AG08395 (cell line): ENCODE measurements at regions not wholly inside any gene's neighbourhood (a gene's known extent, or its start where the extent isn't known, plus 50 kb on each side); places are given as distances from the start of the nearest gene placed in this dataset.
"Not testable (repeated sequence)": the region's sequence is repeated elsewhere in the genome, so short reads cannot be mapped to it uniquely, and the experiment has no call there.

Source experiments
- DNase-seq: peaks from one replicate; pipeline ENCODE4 v3.0.0; 2012; ENCODE audit warnings: mixed read lengths, low spot score

DNA sequence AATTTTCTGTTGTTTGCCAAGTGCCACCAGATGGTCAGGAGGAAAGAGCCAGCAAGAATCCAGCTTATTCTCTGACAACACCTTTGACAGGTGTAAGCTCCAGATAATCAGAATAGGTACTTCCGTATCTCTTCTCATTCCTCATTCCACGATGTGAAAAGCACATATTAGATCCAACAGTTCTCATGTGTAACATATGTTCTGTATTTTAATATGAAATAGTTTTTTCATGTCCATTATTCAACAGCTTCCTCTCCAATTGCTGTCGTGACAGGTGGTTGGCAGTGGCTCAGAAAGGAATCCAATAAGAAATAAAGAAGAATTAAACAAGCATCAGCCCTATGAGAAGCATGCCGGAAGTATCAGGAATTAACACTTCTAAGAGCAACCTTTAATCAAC, 1624.7 kb downstream of the MRPL39 start:
- no peak for DNase-seq

- DNase-seq, result no peak
These were observed 1629.3 kb downstream of the MRPL39 start for GRCh38 chr21:23977971-23978370.

DNA sequence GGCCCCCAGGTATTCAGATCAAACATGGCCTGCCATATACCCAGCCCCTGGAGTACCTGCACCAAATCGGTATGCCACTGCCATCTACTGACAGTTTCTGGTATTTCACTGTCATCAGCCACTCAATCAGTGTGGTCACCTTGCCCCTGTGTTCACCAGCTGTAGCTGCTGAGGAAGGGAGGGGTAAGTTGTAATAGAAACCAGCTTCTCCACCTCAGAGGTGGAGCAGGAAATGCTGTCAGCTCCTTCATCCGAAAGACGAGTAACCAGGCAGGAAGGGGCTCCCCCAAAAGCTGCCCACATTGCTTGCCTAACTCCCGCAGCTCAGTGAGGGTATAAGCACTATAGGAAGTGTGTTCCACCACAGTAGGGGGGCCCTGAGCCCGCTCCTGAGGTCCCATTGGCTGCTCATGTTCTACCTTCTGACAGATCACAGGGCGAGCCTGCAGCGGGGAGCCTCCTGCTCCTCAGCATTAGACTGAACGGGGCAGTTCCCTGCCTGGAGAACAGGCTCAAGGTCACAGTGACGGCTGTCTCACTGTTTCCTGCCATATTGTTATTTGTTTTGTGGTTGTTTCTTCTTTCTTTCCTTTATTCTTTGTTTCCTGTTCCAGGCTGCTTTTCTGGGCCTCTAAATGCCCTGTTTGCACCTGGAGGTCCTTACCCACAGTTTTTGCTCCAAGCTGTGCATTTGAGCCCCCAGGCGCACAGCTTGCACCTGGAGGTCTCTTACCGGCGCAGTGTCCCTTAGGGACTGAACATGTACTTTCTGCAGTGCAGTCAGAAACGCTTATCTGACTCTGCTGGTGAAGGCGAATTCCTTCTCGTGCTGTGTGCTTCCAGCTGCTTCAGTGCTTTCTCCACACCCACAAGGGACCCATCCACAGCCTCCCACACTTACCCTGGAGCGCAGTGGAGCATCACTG, 1638.3 kb downstream of the MRPL39 start:
- no peak for DNase-seq

GRCh38 chr21:23968008-23968407, 1639.3 kb downstream of the MRPL39 start:
- DNase-seq, result no peak

DNA sequence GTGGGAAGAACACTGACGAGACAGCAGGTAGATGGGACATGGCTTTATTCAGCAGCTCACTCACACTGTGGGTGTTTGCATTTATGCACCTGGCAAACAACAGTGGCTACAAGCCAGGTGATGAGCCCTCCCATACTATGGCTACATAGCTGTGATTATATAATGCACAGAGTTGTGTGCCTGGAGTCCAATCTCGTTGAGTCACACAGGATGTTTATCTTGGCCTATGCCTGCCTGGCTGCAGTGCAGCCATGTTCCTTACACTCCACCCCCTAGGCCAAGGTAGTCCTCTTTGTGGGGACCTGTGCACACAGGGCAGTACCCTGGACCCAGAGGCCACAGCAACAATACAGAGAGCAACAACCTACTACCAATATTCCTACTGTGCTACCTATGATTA, 1643.8 kb downstream of the MRPL39 start:
- DNase-seq, result no peak

- no peak for DNase-seq
These were observed 1646.5 kb downstream of the MRPL39 start for GRCh38 chr21:23960769-23961168.

GRCh38 chr21:23955135-23955843, 1652.0 kb downstream of the MRPL39 start:
- DNase-seq, result no peak

DNA sequence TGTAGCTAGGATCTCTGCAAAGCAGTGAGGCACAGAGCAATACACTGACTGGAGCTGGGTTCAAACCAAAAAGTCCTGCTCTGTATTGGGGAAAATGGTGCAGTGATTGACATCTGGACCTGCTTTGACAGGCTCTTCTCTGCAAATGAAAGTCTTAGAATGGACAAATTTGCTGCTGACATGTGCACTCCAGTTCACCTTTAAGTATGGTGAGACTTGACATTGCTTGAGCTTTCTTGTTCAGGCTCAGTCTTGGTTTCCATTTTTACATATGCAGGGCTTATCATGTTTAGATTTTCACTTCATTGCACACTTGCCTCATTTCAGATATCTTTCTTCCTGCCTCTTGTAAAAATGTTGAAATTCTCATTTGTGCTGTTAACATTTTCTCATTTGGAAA, 1655.0 kb downstream of the MRPL39 start:
- DNase-seq, result no peak

- no peak for DNase-seq
These were observed 1656.0 kb downstream of the MRPL39 start for GRCh38 chr21:23951251-23951650.

- DNase-seq, result no peak
These were observed 1656.9 kb downstream of the MRPL39 start for GRCh38 chr21:23950344-23950743.

DNA sequence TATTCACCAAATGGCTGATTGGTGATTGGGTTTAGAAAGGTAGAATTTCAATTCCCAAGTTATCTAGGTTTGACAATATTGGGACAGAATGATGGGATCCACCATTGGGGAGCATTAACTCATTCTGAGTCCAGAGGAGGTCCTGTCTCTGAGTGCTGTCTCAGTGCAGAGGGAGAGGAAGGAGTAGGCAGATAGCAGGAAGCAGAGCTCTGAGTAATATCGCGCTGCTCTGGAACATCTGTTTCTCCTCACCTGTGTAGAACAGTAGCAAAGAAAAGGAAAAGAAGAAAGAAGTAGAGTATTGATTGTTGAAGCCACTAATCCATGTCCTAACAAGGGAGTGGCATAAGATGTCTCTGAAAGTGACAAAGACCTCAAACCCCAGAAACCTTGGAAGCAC, 1657.8 kb downstream of the MRPL39 start:
- DNase-seq, result no peak

GRCh38 chr21:23939369-23940065, 1667.8 kb downstream of the MRPL39 start:
- DNase-seq, result no peak

GRCh38 chr21:23936991-23937390, 1670.3 kb downstream of the MRPL39 start:
- no peak for DNase-seq

DNA sequence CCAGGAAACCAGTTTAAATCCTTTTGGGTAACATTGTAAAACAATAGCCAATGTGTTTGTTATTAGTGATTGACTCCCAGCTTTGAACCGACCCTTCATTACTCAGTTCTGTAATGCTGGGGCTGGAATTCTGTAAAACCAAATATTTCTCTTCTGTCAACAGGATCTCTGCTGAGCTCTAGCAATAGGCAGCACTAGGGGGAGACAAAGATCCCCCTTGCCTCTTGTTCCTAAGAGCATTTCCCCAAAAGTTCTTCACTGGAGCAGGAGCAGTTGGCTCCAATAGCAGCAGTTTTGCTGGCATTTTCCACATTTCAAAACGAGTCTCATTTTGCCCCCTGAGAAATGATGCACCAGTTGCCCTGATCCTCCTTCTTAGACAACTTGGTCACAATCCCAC, 1671.1 kb downstream of the MRPL39 start:
- no peak for DNase-seq

- no peak for DNase-seq
These were observed 1676.7 kb downstream of the MRPL39 start for GRCh38 chr21:23930565-23930964.

DNA sequence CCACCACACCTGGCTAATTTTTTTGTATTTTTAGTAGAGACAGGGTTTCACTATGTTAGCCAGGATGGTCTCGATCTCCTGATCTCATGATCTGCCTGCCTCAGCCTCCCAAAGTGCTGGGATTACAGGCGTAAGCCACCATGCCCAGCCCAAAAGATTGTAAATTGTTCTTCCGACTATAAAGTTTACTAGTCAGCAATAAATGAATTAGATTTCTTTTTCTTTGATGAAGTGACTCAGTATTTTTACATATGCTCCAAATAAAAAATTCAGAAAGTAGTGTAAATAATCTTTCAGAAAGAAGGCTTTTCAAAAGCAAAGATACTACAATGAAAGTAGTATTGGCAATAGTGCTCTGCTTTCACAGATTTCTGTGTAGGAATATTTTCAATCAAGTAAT, 1680.9 kb downstream of the MRPL39 start:
- not testable (repeated sequence) for DNase-seq

GRCh38 chr21:23921670-23922418, 1685.4 kb downstream of the MRPL39 start:
- DNase-seq, result no peak

DNA sequence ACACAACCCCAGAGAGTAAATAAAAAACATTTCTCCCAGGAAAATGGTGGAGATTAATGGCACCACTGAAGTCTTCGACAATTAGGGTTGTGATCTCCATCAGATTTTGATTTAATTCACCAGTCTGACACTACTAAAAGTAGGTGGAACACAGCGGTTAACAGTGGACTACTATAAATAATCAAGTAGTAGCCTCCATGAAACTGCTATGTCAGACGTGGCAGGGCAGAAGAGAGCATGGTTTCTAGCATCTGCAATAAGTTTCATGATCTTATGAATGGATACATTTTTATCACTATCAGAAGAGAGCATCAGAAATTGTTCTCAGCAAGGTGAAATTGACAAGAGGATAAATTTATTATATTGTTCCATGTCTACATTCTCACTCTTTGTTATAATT, 1706.6 kb downstream of the MRPL39 start:
- no peak for DNase-seq

- DNase-seq, result no peak
These were observed 1707.7 kb downstream of the MRPL39 start for GRCh38 chr21:23899561-23899960.

DNA sequence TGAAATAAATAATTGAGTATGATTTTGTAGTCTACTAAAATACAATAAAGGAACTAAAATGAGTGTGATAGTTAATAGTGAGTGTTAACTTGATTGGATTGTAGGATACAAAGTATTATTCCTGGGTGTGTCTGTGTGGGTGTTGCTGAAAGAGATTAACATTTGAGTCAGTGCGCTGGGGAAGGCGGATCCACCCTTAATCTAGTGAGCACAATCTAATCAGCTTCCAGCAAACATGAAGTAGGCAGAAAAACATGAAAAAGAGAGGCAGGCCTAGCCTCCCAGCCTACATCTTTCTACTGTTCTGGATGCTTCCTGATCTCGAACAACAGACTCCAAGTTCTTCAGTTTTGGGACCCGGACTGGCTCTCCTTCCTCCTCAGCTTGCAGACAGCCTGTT, 1716.6 kb downstream of the MRPL39 start:
- DNase-seq, result no peak

GRCh38 chr21:23887725-23888306, 1719.5 kb downstream of the MRPL39 start:
- DNase-seq, result no peak
